ENCODE measurements at regions not wholly inside any gene's neighbourhood (a gene's known extent, or its start where the extent isn't known, plus 50 kb on each side); places are given as distances from the start of the nearest gene placed in this dataset.

- Histone ChIP-seq H3K36me3 (replicated peaks) (no peaks in the 10 kb centered on the region), H3K27ac (no peak overlapping the region), H3K4me3 (ENCODE audit: low read depth, low read length) (no peak overlapping the region), H3K27me3 (replicated peaks) (no peaks in the 10 kb centered on the region)
- in situ Hi-C loops (cut with HindIII; ENCODE audit: low pct_ligation_motif_present, low sequenced_read_pairs): no loop called here
- no peak for DNase-seq
- TF ChIP-seq, protein P1, sequence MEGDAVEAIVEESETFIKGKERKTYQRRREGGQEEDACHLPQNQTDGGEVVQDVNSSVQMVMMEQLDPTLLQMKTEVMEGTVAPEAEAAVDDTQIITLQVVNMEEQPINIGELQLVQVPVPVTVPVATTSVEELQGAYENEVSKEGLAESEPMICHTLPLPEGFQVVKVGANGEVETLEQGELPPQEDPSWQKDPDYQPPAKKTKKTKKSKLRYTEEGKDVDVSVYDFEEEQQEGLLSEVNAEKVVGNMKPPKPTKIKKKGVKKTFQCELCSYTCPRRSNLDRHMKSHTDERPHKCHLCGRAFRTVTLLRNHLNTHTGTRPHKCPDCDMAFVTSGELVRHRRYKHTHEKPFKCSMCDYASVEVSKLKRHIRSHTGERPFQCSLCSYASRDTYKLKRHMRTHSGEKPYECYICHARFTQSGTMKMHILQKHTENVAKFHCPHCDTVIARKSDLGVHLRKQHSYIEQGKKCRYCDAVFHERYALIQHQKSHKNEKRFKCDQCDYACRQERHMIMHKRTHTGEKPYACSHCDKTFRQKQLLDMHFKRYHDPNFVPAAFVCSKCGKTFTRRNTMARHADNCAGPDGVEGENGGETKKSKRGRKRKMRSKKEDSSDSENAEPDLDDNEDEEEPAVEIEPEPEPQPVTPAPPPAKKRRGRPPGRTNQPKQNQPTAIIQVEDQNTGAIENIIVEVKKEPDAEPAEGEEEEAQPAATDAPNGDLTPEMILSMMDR (IDR thresholded peaks at IDR 0.05; ENCODE audit: low read depth, low read length, missing control alignments): no peak
Measured at GRCh38 chr1:56194701-56195300, 384.6 kb downstream of the PLPP3 start.

DNA sequence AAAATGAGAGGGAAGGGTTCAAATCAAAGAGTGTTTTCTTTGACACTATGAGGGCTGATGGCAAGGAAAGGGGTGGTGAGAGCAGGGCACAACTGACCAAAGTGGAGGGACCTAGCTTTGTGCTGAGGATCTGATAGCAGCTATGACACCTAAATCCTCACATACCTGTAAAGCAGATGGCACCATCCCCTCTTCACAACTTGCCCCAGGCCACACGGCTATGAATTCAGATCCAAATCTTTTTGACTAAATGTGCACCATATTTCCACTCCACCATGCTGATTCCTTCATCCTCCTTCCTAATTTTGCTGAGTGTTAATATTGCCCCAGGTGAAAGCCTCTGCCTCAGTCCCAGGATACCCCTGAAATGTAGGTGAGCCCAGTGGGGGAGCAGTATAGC lies 385.7 kb downstream of the PLPP3 start:
- no peak for DNase-seq
- H3K27me3 ChIP-seq (replicated peaks): no peaks in the 10 kb centered on the region
- in situ Hi-C loops (cut with HindIII; ENCODE audit: low pct_ligation_motif_present, low sequenced_read_pairs): no loop called here
- no peak overlapping the region for H3K4me3 ChIP-seq (ENCODE audit: low read depth, low read length)
- H3K27ac ChIP-seq: no peak overlapping the region
- H3K36me3 ChIP-seq (replicated peaks): no peaks in the 10 kb centered on the region
- TF ChIP-seq, protein P1 (IDR thresholded peaks at IDR 0.05; ENCODE audit: low read depth, low read length, missing control alignments): no peak

GRCh38 chr1:56191369-56191768 lies 388.0 kb downstream of the PLPP3 start:
- no peak overlapping the region for H3K27ac ChIP-seq
- no peaks in the 10 kb centered on the region for H3K36me3 ChIP-seq (replicated peaks)
- in situ Hi-C loops (cut with HindIII; ENCODE audit: low pct_ligation_motif_present, low sequenced_read_pairs): no loop called here

DNA sequence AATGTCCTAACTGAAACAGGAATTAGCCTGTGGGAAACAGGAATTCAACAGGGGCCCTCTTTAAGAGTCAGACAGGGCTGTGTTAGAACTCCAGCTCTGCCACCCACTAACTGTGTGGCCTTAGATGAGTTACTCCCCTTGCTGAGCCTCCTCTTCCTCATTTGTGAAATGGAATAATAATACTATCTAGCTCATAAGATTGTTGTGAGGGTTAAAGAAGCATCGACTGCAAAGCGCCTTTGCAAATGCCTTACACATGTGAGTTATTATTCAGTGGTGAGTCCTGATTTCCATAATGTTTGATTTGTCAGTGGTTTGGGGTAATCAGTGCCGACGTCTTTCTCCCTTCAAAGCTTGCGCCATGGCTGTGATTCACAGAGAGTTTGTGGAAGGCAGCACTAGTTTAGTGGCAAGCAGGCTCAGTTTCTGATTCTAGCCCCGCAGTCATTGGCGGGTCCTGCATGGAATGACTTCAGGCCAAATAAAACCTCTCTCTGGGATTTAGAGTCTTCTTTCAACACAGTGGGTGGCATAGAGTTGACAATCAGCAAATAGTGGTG lies 388.5 kb downstream of the PLPP3 start:
- Histone ChIP-seq H3K4me3 (ENCODE audit: low read depth, low read length) (no peak overlapping the region), H3K27me3 (replicated peaks) (no peaks in the 10 kb centered on the region), H3K36me3 (replicated peaks) (no peaks in the 10 kb centered on the region), H3K27ac (no peak overlapping the region)
- in situ Hi-C loops (cut with HindIII; ENCODE audit: low pct_ligation_motif_present, low sequenced_read_pairs): no loop called here
- TF ChIP-seq, protein P1 (IDR thresholded peaks at IDR 0.05; ENCODE audit: low read depth, low read length, missing control alignments): no peak
- DNase-seq: peak; percentile 5

More at GRCh38 chr1:56191369-56191768, 388.0 kb downstream of the PLPP3 start:
- H3K4me3 ChIP-seq (ENCODE audit: low read depth, low read length): no peak overlapping the region
- no peaks in the 10 kb centered on the region for H3K27me3 ChIP-seq (replicated peaks)
- no peak for DNase-seq
- TF ChIP-seq, protein P1 (IDR thresholded peaks at IDR 0.05; ENCODE audit: low read depth, low read length, missing control alignments): no peak

DNA sequence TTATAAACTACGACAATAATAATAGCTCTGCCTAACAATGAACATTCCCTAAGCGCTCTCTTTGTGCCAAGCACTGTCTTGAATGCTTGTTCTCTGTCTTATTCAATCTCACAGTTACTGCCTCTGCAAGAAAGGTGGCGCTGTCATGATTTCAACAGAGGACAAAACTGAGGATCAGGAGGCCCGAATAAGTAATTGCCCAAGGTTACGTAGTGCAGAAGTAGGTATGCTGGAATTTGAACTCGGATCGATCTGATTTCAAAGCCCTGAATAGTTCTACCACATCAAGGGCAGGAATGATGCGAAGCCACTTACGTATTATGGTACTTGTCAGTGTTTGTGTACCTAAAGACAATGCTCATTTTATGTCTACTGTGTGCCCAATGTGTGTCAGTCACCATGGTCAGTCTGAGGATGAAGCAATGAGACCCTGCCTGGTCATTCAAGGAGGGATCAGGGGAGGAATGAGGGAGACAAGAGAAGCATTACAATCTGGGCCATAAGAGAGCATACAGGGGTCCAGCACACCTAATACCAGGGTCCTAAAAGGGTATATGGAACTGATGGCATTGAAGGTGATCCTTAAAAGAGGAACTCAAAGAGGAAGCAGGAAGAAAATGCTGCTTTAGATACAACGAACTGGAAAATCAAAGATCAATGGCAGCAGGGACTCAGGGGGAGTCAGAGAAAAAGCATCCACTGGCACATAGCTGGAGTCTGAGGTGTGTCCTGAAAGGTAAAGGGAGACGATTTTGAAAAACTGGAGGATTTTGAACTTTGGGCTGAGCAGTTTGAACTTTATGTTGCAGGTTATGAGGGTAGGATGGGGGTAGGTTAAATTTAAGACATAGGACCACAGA lies 389.2 kb downstream of the PLPP3 start:
- no peak for DNase-seq
- no peaks in the 10 kb centered on the region for H3K36me3 ChIP-seq (replicated peaks)
- in situ Hi-C loops (cut with HindIII; ENCODE audit: low pct_ligation_motif_present, low sequenced_read_pairs): no loop called here
- H3K27me3 ChIP-seq (replicated peaks): no peaks in the 10 kb centered on the region
- H3K27ac ChIP-seq: no peak overlapping the region
- H3K4me3 ChIP-seq (ENCODE audit: low read depth, low read length): no peak overlapping the region
- TF ChIP-seq, protein P1 (IDR thresholded peaks at IDR 0.05; ENCODE audit: low read depth, low read length, missing control alignments): peak; percentile 55
